Keratinocyte (primary cell): ENCODE measurements at regions not wholly inside any gene's neighbourhood (a gene's known extent, or its start where the extent isn't known, plus 50 kb on each side); places are given as distances from the start of the nearest gene placed in this dataset.

ENCODE experiments used
- DNase-seq: peaks from one replicate; pipeline ENCODE4 v3.0.0-alpha.2; 2011; ENCODE audit warnings: low read depth, missing footprints, low spot score
- FAIRE-seq: peaks from 2 replicates; lab custom pipeline; 2011; peaks lifted over from hg19 to GRCh38; lab: Jason Lieb, UNC
- H2AFZ ChIP-seq: 2 replicates; pipeline ENCODE4 v1.6.0; 2012; ENCODE audit warnings: low read length, control low read depth, inconsistent platforms; ENCODE audit not compliant: control insufficient read depth
- H3K27ac ChIP-seq: 2 replicates; pipeline ENCODE4 v1.5.1; 2011; ENCODE audit warnings: low read length; ENCODE audit not compliant: control insufficient read depth, insufficient read depth
- H3K27me3 ChIP-seq: 3 replicates; pipeline ENCODE4 v1.6.0; 2011; ENCODE audit warnings: low read length; ENCODE audit not compliant: control insufficient read depth, insufficient read depth; ENCODE audit errors: extremely low read depth
- H3K36me3 ChIP-seq, 2 experiments: 2 replicates in 1 of 2; 3 replicates in 1 of 2; pipeline ENCODE4 v1.5.1; 2011; ENCODE audit warnings: low read length in 2 of 2, mild to moderate bottlenecking in 1 of 2; ENCODE audit not compliant: control insufficient read depth in 2 of 2, insufficient read depth in 2 of 2; ENCODE audit errors: extremely low read depth in 1 of 2
- H3K4me1 ChIP-seq: 3 replicates; pipeline ENCODE4 v1.5.1; 2011; ENCODE audit warnings: low read length; ENCODE audit not compliant: control insufficient read depth, insufficient read depth; ENCODE audit errors: extremely low read depth
- H3K4me2 ChIP-seq: 3 replicates; pipeline ENCODE4 v1.6.0; 2011; ENCODE audit warnings: low read depth, low read length; ENCODE audit not compliant: control insufficient read depth, insufficient read depth; ENCODE audit errors: extremely low read depth
- H3K4me3 ChIP-seq, 3 experiments: fragments of 200-600 bp in 1 of 3; sonication (generic) in 1 of 3; 2 replicates in 2 of 3; 3 replicates in 1 of 3; pipeline ENCODE4 v1.5.1; 2011 to 2016; ENCODE audit warnings: low read length in 3 of 3, mild to moderate bottlenecking in 3 of 3, control low read depth in 2 of 3, inconsistent platforms in 1 of 3, low read depth in 1 of 3, mixed read lengths in 1 of 3, mixed run types in 1 of 3, moderate library complexity in 1 of 3; ENCODE audit not compliant: control insufficient read depth in 2 of 3, insufficient read depth in 2 of 3; ENCODE audit errors: extremely low read depth in 1 of 3
- H3K79me2 ChIP-seq: 2 replicates; pipeline ENCODE4 v1.6.0; 2012; ENCODE audit warnings: low read length; ENCODE audit not compliant: control insufficient read depth, insufficient read depth
- H3K9ac ChIP-seq: 3 replicates; pipeline ENCODE4 v1.6.0; 2011; ENCODE audit warnings: low read length; ENCODE audit not compliant: control insufficient read depth, insufficient read depth; ENCODE audit errors: extremely low read depth
- H3K9me1 ChIP-seq: 3 replicates; pipeline ENCODE4 v1.6.0; 2011; ENCODE audit warnings: low read length; ENCODE audit not compliant: control insufficient read depth, insufficient read depth; ENCODE audit errors: extremely low read depth
- H3K9me3 ChIP-seq: 2 replicates; pipeline ENCODE4 v1.5.1; 2012; ENCODE audit warnings: low read depth, low read length; ENCODE audit not compliant: control insufficient read depth
- H4K20me1 ChIP-seq: 3 replicates; pipeline ENCODE4 v1.6.0; 2011; ENCODE audit warnings: low read length; ENCODE audit not compliant: control insufficient read depth, insufficient read depth; ENCODE audit errors: extremely low read depth
- CTCF ChIP-seq, 3 experiments: IDR thresholded peaks in 1 of 3; conservative IDR thresholded peaks in 1 of 3; optimal IDR thresholded peaks in 1 of 3; 2 replicates in 2 of 3; 3 replicates in 1 of 3; pipeline versions ENCODE3 to v1.5.1; 2011; ENCODE audit warnings: low read length in 3 of 3, mild to moderate bottlenecking in 3 of 3, moderate library complexity in 2 of 3, control low read depth in 1 of 3, inconsistent platforms in 1 of 3; ENCODE audit not compliant: insufficient read depth in 2 of 3; ENCODE audit errors: extremely low read depth in 1 of 3
- EZH2 ChIP-seq: IDR thresholded peaks from one replicate; pipeline ENCODE4 v1.6.1; 2012; ENCODE audit warnings: inconsistent platforms, mild to moderate bottlenecking, low read length, moderate library complexity
- dilution Hi-C: fragments of 300-500 bp; cut with MboI; formaldehyde crosslinking; loops from one replicate; pipeline ENCODE4 v1.7.0; 2020; ENCODE audit warnings: low sequenced_read_pairs; ENCODE audit not compliant: extremely low pct_ligation_motif_present

- Histone ChIP-seq H3K27me3 (no peaks in the 10 kb centered on the region), H3K9me1 (no peaks in the 10 kb centered on the region), H3K9me3 (peaks cover 6% of the 10 kb centered on the region), H2AFZ (peak overlapping the region; percentile 36), H3K4me2 (peak overlapping the region; percentile 49), H3K9ac (no peak overlapping the region), H3K79me2 (no peaks in the 10 kb centered on the region), H3K4me3 (no peak overlapping the region), H3K36me3 (no peaks in the 10 kb centered on the region), H4K20me1 (no peaks in the 10 kb centered on the region), H3K4me1 (peaks cover 28% of the 10 kb centered on the region), H3K27ac (no peak overlapping the region)
- FAIRE-seq (no peak), DNase-seq (no peak)
- no peak for TF ChIP-seq EZH2
- TF ChIP-seq CTCF (optimal IDR thresholded peaks at IDR 0.05 in 1 of 3, IDR thresholded peaks at IDR 0.05 in 1 of 3, conservative IDR thresholded peaks at IDR 0.05 in 1 of 3; ENCODE audit: extremely low read depth in 1 of 3, insufficient read depth in 2 of 3, low read length in 3 of 3) = no peak
- dilution Hi-C loops = no loop called here
Observed at GRCh38 chr6:170124150-170124549, 166.7 kb downstream of the DLL1 start.

- dilution Hi-C loops = no loop called here
- peak overlapping the region; percentile 34 for H2AFZ ChIP-seq
- H4K20me1 ChIP-seq = no peaks in the 10 kb centered on the region
- H3K9me1 ChIP-seq = no peaks in the 10 kb centered on the region
- H3K4me2 ChIP-seq = peak overlapping the region; percentile 59
- peaks cover 26% of the 10 kb centered on the region for H3K4me1 ChIP-seq
- FAIRE-seq (peak; percentile 94), DNase-seq (no peak)
- no peak overlapping the region for H3K4me3 ChIP-seq
- no peaks in the 10 kb centered on the region for H3K27me3 ChIP-seq
- peaks cover 6% of the 10 kb centered on the region for H3K9me3 ChIP-seq
- no peak for TF ChIP-seq CTCF (optimal IDR thresholded peaks at IDR 0.05 in 1 of 3, IDR thresholded peaks at IDR 0.05 in 1 of 3, conservative IDR thresholded peaks at IDR 0.05 in 1 of 3; ENCODE audit: extremely low read depth in 1 of 3, insufficient read depth in 2 of 3, low read length in 3 of 3)
- no peak for TF ChIP-seq EZH2
- no peak overlapping the region for H3K9ac ChIP-seq
- H3K36me3 ChIP-seq = no peaks in the 10 kb centered on the region
- H3K79me2 ChIP-seq = no peaks in the 10 kb centered on the region
- no peak overlapping the region for H3K27ac ChIP-seq
Observed at GRCh38 chr6:170122651-170123050, 168.2 kb downstream of the DLL1 start.
